T47D (cell line): ENCODE measurements at regions not wholly inside any gene's neighbourhood (a gene's known extent, or its start where the extent isn't known, plus 50 kb on each side); places are given as distances from the start of the nearest gene placed in this dataset.
"Not testable (repeated sequence)": the region's sequence is repeated elsewhere in the genome, so short reads cannot be mapped to it uniquely, and the experiment has no call there.

Source experiments
- DNase-seq, 2 experiments: peaks; one replicate each; pipeline versions ENCODE4 v3.0.0 to v3.0.0-alpha.2; 2011 to 2012; ENCODE audit warnings: low read depth in 1 of 2, low spot score in 1 of 2
- JUND ChIP-seq: IDR thresholded peaks from 2 replicates; pipeline ENCODE4 v1.6.1; 2012; ENCODE audit warnings: low read depth
- in situ Hi-C: cut with HindIII; loops from 2 replicates; pipeline ENCODE4 v1.10.0; 2016; ENCODE audit warnings: low sequenced_read_pairs, low pct_unique_long_range_greater_than_20kb

DNA sequence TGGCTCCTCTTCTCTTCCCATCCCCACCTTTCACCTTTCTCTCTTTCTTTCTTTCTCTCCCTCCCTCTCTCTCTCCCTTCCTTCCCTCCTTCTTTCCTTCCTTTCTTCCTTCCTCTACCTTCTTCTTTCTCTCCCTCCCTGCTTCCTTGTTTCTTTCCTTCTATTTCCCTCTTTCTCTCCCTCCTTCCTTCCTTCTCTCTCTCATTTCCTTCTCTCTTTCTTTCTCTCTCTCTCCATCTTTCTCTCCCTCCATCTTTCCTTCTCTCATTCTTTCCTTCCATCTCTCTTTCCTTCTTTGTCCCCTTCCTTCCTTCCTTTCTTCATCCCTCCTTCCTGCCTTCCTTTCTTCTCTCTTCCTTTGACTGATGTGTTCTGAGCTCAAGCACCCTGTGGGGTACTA lies 1467.0 kb upstream of the DEFB115 start:
- in situ Hi-C loops, result no loop called here
- TF ChIP-seq JUND, result no peak

DNA sequence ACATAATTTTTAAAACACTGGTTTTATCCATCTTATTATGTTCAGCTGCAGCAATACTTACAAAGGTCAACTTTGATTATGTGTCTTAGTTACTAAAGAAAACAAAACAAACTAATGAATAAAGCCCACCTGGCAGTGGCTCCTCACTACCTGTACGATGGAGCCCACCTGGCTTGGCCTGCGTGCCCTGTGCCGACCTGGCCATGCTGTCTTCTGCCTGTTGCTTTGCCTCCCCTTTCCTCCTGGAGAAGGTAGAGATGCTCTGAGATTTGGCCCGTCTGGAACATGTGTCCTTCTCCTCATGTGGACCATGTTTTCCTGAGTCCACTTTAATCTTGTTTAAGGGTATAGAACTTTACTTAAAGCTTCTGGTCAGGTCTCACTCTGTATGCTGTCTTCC lies 1426.0 kb upstream of the DEFB115 start:
- DNase-seq, in situ Hi-C loops: not testable (repeated sequence)

More for the DNA sequence above, 1467.0 kb upstream of the DEFB115 start:
- DNase-seq, result no peak

DNA sequence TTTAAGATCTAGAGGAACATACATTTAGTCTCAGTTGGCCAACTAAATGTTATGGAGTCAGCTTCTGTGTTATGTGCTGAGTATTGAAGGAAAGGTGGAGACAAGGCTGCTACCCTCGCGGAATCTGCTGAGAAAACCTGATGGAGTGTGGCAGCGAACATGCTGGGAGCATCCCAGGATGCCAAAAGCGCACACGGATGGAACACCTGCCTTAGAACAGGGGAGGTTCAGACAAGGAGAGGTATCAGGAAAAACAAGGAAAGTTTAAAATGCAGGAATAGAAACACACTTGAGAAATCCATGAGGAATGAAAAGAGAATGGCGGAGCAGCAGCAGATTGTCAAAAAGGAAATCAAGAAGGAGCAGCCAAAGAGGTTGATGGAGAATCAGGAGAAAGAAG lies 1389.5 kb upstream of the DEFB115 start:
- in situ Hi-C loops, DNase-seq: not testable (repeated sequence)

DNA sequence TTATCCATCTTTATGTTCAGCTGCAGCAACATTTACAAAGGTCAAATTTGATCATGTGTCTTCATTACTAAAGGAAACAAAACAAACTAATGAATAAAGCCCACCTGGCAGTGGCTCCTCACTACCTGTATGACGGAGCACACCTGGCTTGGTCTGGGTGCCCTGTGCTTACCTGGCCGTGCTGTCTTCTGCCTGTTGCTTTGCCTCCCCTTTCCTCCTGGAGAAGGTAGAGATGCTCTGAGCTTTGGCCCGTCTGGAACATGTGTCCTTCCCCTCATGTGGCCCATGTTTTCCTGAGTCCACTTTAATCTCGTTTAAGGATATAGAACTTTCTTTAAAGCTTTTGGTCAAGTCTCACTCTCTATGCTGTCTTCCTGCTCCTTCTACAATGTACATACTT lies 1388.8 kb upstream of the DEFB115 start:
- DNase-seq, in situ Hi-C loops: not testable (repeated sequence)

DNA sequence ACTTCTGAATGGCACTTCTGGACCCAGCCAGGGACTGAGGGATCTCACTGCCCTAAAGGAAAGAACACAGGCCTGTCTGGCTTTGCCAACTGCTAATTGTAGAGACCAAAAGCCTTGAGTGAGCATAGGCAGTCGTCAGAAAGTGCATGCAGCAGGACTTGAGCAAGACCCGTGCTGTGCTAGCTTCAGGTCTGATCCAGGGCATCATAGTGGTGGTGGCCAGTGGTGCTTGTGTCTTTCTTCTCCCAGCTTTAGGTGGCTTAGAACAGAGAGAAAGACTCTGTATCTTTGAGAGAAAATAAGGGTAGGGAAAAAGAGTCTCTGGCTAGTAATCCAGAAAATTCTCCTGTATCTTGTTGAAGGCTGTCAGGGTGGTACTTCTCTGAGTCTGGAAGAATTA lies 1385.6 kb upstream of the DEFB115 start:
- DNase-seq, in situ Hi-C loops: not testable (repeated sequence)

DNA sequence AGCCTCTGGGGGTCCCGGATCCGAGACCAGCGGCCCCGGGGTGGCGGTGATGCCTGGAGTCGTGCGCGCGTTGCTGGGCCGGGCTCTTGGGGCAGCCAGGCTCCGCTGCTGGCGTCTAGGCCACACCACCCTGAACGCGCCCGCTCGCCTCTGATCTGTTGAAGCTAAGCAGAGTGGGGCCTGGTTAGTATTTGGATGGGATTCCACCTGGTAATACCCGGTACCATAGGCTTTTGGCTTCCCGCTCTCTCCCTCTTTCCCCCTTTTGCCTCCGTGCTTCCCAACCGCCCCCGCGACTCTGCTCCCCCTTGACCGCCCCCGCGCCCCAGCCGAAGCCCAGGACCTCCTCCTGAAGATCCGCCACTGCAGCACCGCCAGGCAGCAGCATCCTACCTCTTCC lies 1383.5 kb upstream of the DEFB115 start:
- peak in 1 of 2 experiments; percentile 46 for DNase-seq
- TF ChIP-seq JUND, result no peak
- in situ Hi-C loops, result no loop called here

DNA sequence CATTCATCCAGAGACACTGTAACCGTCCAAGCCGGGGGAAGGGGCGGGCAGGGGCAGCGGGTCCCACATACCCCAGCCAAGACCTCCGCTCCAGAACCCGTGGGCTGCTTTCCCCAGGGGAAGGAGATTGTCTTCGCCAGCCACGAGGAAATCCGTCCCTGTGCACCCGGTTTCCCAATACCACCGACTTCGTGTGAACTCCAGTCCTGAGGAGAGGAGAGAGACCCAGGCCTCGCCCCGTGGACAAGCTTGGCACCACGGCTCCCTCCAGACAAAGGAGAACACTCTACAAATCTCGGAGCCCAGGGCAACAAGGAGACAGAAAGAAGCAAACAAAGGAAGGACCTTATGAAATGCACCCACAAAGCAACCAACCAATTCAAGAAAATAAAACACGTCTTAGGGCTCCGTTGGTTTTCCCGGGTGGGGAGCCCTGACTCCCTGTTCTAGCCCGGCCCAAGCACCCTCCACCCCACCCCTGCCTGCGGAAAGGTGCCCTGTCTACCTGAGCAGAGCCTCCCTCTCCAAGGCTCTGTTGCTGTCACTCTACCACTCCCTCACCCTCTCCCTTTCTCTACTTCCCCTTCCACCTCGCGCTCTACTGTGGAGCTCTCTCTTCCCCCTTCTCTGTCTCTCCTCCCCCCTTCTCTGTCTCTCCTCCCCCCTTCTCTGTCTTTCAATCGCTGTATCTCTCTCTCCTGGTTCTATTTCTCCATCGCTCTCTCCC lies 1382.8 kb upstream of the DEFB115 start:
- no peak for DNase-seq
- no peak for TF ChIP-seq JUND
- in situ Hi-C loops, result no loop called here

DNA sequence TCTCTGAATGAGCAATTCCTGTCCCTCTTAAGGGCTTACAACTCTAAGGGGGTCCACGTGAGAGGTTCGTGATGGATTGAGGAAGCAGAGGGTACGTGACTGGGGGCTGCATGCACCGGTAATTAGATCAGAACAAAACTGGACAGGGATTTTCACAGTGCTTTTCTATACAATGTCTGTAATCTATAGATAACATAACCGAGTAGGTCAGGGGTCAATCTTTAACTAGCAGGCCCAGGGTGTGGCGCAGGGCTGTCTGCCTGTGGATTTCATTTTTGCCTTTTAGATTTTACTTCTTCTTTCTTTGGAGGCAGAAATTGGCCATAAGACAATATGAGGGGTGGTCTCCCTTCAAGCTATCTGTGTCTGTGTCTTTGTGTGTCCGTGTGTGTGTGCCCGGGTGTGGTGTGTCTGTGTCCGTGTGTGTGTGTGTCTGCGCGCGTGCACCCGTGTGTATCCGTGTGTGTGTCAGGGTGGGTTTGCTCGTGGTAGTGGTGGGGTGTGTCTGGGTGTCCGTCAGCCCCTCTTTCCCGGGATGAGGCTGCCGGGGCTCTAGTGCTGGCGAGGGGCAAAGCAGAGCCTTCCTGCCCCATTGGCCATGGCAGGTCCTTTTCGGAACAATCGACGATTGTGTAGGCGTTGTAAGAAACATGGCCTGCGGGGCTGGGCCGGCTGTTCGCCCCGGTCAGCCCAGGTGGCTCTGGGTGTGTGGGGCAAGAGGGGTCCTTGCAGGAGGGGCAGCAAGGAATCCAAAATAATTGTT lies 1382.0 kb upstream of the DEFB115 start:
- in situ Hi-C loops, DNase-seq: not testable (repeated sequence)

DNA sequence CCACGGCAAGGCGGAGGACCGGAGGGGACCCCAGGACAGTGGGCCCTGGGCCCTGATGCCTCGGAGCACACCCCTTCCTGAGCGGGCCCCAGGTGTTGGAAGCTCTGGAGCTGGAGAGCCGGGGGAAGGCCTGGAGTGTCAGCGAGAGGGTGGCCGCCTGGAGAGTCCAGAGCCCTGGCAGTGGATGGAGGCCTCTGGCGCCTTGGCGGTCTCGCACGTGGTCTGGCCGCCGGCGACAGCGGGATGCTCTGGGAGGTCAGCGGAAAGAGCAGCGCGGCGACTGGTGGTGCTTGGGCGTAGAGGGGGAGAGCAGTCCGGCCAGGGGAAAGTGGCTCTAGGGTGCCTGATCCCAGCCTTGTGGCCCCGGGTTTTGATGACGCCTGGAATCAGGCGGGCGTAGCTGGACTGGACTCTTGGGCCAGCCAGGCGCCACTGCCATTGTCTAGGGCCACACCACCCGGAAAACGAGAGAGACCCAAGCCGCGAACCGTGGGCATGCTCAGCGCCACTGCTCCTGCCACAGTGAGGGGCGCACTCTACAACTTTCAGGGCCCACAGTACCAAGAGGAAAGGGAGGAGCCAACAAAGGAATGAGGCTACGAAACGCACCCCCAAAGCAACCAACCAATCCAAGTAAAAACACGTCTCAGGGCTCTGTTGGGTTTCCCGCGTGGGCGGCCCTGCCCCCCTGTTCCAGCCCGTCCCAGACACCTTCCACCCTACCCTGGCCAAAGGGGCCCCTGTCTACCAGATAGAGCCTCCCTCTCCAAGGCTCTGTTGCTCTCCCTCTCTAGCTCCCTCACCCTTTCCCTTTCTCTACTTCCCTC lies 1381.2 kb upstream of the DEFB115 start:
- in situ Hi-C loops, DNase-seq: not testable (repeated sequence)

DNA sequence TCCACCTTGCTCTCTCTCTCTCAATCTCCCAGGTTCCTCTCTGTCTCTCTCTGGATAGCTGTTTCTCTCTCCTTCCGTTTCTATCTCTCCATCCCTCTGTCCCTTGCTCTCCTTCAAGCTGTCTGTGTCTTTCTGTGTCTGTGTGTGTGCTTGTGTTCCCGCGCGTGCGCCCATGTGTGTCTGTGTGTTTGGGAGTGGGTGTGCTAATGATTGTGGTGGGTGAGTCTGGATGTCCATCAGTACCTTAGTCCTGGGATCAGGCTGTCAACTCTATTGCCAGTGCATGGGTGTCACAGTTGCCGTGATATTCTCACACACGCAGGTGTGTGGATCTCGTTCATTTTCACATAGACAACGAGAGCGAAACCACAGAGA lies 1380.6 kb upstream of the DEFB115 start:
- DNase-seq, result no peak
- no peak for TF ChIP-seq JUND
- in situ Hi-C loops, result no loop called here

DNA sequence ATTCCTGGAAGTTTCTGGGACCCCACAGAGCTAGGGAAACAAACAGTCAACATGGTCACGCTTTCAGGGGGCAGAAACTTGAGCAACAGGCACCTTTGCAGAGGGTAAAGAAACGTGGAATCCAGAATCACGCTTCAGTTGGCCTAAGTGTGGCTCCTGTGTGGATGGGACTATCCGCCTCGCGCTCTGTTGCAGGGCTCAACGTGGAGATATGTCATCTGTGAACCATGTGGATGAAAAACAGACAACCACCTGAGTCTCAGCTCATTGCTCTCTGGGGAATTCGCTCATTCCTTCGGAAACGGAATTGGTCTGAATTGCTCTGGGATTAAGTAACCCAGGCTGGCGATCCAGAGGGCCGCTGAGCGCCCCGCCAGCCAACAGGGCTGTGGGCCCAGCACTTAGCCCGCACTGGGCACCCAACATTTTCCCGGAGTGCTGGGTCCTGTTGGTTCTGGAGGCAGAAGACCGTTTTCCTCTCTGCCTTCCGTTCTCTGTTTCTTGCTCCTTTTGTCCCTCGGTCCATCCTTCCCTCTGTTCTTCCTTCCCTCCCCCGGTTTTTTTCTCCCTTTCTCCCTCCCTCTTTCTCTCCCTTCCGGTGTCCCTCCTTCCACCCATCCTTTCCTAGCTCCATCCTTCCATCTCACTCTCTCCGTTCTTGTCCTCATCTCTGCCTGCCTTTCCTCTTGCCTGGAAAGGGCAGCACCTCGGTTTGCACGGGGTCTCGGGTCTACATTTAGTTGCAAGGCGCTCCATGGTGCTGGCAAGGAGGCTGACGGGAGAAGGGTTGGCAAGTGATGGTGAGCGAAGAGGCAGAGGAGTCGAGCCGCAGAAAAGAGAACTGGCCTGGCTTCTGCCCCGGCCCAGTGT lies 1379.8 kb upstream of the DEFB115 start:
- DNase-seq, in situ Hi-C loops: not testable (repeated sequence)

DNA sequence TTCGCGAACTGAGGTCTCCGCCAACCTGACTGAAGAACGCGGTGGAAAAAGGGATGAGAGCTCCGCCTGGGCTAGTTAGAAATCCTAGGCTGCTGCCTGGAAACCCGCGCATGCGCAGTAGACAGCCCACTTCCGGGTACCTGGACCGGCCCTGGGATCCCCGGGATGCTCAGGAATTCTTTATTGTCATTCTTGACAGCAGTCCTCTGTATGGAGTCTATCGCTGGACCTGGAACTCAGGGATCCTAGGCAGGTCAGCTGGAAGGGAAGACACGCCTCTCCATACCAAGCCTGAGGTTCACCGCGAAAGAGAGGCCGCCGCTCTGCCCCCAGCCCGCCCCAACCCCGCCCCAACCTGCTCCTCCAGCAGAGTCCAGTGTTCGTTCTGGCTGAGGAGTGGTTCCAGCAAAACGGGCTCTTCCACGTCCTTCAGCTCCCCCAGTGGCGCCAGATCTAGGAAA lies 1379.2 kb upstream of the DEFB115 start:
- in situ Hi-C loops, result no loop called here

More for the DNA sequence above, 1379.2 kb upstream of the DEFB115 start:
- TF ChIP-seq JUND, result no peak
- peak; percentile 95 for DNase-seq
